ENCODE measurements at regions not wholly inside any gene's neighbourhood (a gene's known extent, or its start where the extent isn't known, plus 50 kb on each side); places are given as distances from the start of the nearest gene placed in this dataset.

GRCh38 chr14:30084811-30085210, 157.2 kb upstream of the PRKD1 start:
- Histone ChIP-seq H3K14ac (ENCODE audit: insufficient read depth, low read length) (no peak overlapping the region), H3K79me2 (ENCODE audit: insufficient read depth, low read length) (no peaks in the 10 kb centered on the region), H3K23me2 (ENCODE audit: insufficient read length, low read depth, low read length, poor library complexity, severe bottlenecking) (no peaks in the 10 kb centered on the region), H4K8ac (replicated peaks; ENCODE audit: insufficient read length, low read depth, low read length) (no peak overlapping the region), H3K27ac (ENCODE audit: insufficient read length, low read depth, low read length) (no peak overlapping the region), H2AK5ac (ENCODE audit: insufficient read length, low read length) (no peak overlapping the region), H3K4me2 (ENCODE audit: insufficient read depth, insufficient read length, low read length) (no peak overlapping the region), H2BK20ac (ENCODE audit: low read depth, low read length, poor library complexity, severe bottlenecking) (no peak overlapping the region), H2AFZ (ENCODE audit: low read length) (no peak overlapping the region), H4K5ac (ENCODE audit: insufficient read length, low read depth, low read length) (no peak overlapping the region), H2BK120ac (ENCODE audit: low read depth, low read length, poor library complexity, severe bottlenecking) (no peak overlapping the region), H3K23ac (ENCODE audit: insufficient read length, low read depth, low read length) (no peak overlapping the region), H3K56ac (ENCODE audit: insufficient read length, low read depth, low read length) (no peak overlapping the region), H3K4ac (ENCODE audit: low read depth, low read length) (no peak overlapping the region), H3T11ph (ENCODE audit: low read length) (no peak overlapping the region), H2BK12ac (ENCODE audit: insufficient read length, low read depth, low read length) (no peak overlapping the region), H3K18ac (ENCODE audit: insufficient read length, low read depth, low read length) (no peak overlapping the region), H3K79me1 (ENCODE audit: insufficient read depth, low read depth, low read length, poor library complexity, severe bottlenecking) (no peaks in the 10 kb centered on the region), H2BK5ac (ENCODE audit: insufficient read length, low read length) (no peak overlapping the region), H3K27me3 (ENCODE audit: insufficient read depth, low read length) (no peaks in the 10 kb centered on the region), H2BK15ac (ENCODE audit: low read depth, low read length) (no peak overlapping the region), H4K20me1 (ENCODE audit: control insufficient read depth, insufficient read depth, insufficient read length) (no peaks in the 10 kb centered on the region), H3K9ac (ENCODE audit: extremely low read depth, insufficient read length, low read length) (no peak overlapping the region), H3K9me3 (ENCODE audit: control insufficient read depth, low read depth, low read length) (peaks cover 3% of the 10 kb centered on the region), H3K4me1 (ENCODE audit: insufficient read depth, low read length) (peaks cover 3% of the 10 kb centered on the region; the same call in 1 of the 2 replicates), H4K91ac (ENCODE audit: insufficient read length, low read depth, low read length) (no peak overlapping the region)
- WGBS (ENCODE audit: extremely low coverage, insufficient read length, low lambda C conversion rate), result no CpG with 5 or more reads among the region's 3 CpGs
- no peak for DNase-seq
- TF ChIP-seq CTCF (conservative IDR thresholded peaks at IDR 0.05), result no peak
- no peak overlapping the region for H3K27ac Mint-ChIP-seq
- peaks cover 0 to 22% (median 7%) of the 10 kb centered on the region in 3 experiments; a peak in 6 of 7 replicates for H3K36me3 Mint-ChIP-seq (ENCODE audit: insufficient read depth in 1 of 3, low read depth in 3 of 3)
- no peak overlapping the region for H3K4me3 Mint-ChIP-seq
- H3K27me3 Mint-ChIP-seq (ENCODE audit: low read depth), result no peaks in the 10 kb centered on the region
- H3K9me3 Mint-ChIP-seq, result peaks cover 13 to 25% of the 10 kb centered on the region in 2 experiments
- peaks cover 5 to 8% of the 10 kb centered on the region in 2 experiments for H3K4me1 Mint-ChIP-seq

Measured in H9 (cell line).